ENCODE measurements at regions not wholly inside any gene's neighbourhood (a gene's known extent, or its start where the extent isn't known, plus 50 kb on each side); places are given as distances from the start of the nearest gene placed in this dataset.

GRCh38 chr1:69263921-69264391 is 303.8 kb upstream of the LRRC7 start:
- no peak for DNase-seq

- no peak for DNase-seq
Measured at GRCh38 chr1:69269491-69269890, 298.2 kb upstream of the LRRC7 start.

- no peak for DNase-seq
Measured at GRCh38 chr1:69271587-69272125, 296.1 kb upstream of the LRRC7 start.

DNA sequence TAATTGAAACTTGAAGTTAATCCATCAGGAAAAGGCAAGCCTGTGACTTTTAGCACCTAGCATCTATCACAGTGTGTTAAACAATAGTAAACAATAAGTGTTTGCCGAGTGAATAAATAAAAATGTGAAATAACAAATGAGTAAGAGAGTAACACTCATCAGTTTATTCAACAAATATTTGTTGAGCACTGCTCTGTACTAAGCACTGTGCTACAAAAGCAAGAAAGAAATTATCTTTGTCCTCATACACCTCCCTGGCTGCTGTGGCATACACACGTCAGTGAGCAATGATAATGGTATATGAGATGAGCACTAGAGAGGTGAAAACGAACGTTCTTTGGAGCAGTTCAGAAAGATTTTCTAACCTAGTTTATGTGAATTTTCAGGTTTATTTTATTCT is 295.0 kb upstream of the LRRC7 start:
- DNase-seq: no peak

DNA sequence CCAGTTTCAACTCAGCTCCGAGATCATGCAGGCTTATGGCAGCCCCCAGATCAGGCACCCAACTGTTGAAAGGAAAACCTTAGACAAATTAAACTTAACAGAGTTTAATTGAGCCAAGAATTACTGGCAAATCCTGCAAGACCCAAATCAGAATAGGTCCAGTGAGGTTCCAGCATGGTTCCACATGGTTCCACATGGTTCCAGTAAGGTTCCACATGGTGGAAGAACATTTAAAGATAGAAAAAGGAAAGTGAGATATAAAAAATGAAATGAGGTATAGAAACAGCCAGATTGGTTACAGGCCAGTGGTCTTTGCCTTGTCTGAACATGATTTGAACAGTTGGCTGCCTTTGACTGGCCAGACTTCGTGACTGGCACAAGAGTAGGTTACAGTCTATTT is 288.8 kb upstream of the LRRC7 start:
- DNase-seq: no peak

DNA sequence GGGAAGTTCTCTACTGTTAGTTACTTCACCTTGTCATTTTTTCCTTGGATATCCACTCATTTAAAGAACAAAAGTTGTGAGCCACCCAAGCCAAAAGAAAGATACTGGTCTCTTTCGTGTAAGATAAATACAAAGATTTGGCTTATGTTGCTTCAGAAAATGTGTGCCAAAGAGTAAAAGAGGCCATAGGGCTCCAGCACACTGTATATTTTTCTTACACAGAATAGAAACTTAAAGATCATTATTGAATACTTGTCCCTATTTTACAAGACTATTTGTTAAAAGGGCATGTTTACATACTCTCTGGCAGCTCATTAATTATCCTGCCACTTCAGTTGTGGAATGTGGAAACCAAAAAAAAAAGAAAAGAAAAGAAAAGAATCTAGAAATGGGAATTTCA is 284.2 kb upstream of the LRRC7 start:
- no peak for DNase-seq

- DNase-seq: no peak
Measured at GRCh38 chr1:69284508-69284907, 283.2 kb upstream of the LRRC7 start.

GRCh38 chr1:69288416-69288815 is 279.3 kb upstream of the LRRC7 start:
- no peak for DNase-seq

DNA sequence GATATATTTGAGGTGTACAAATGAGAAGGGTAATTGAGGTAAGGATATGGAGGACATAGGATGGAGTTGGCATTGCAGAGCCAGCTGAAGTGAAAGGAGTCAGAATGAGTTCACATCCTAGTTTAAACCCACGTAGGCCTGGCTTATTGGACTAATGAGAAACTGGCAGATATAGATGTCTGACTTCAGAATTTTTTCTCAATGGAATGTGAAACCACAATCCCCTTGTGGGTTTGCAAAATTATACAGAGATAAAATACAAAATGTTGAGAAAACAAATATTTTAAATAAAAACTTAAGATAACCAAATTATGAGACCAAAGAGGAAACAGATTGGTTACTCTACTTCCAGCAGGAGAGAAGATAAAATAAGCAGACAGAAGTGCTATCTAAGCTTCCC is 277.4 kb upstream of the LRRC7 start:
- DNase-seq: no peak

DNA sequence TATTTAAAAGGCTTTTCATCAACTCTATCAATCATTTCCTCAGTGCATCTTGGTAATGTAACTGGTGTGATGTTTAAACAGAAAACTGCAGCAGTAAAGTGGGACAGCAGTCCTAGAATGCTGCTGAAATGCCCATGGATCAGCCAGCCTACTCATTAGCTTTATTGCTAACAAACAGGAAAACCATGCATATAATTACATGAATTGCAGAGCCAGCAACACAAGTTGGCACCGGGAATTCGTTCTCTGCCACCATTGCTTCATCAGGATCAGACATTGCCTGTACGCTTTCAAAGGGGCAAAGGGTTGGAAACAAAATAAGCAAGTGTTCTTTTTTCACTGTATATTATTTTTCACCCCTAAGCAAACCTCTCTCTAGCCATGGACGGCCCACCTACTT is 276.2 kb upstream of the LRRC7 start:
- DNase-seq: no peak

DNA sequence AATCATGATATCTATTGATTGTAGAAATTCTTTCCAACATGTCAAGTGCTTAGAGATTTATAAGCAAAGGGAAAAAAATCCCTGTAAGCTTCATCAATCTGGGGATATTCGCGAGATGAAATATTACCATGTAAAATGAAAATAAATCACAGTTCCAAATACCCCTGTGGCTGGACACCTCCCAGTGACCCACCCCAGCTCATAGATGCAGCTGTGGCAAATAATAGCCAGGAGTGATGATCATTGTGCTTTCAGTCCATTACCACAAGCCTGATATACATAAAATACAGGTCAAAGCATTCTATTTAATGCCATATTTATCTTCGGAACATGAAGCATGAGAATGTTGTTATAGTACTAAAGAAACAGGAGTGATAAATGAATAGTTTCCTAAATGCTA is 274.9 kb upstream of the LRRC7 start:
- no peak for DNase-seq

DNA sequence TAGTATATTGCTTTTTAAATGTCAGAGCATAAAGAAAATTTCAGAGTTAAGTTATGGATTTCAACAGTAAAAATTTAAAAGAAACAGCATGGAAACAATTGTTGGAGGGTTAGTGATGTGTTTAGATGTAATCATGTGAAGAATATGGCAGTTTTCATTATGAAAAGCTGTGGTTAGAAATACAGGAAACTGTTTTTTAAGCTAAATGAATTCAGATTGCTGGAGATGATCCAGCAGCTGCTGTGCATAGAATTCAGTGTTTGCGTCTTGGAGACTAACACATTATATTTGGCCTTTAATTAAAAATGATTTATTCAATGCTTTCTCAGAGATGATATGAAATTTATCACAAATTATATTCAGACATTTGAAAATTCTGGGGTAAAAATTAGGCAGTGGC is 273.6 kb upstream of the LRRC7 start:
- DNase-seq: peak; percentile 43 to 45

DNA sequence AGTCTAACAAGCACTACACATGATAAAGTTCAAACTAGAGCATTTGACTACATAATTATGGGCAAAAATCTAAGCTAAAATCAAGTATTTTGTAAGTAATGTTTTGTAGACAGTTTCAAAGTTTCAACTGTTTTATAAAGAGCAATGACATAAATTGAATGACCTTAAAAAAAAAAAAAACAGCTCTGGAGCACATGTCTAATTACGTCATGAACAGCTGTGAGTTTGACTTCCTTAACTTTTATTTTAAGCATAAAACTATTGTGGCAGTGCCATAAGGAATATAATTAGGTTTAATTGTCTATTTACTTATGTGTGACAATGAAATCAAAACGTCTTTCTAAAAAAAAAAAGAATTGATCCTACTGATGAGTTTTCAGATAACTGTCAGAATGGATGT is 272.5 kb upstream of the LRRC7 start:
- peak; percentile 1 to 2 for DNase-seq

DNA sequence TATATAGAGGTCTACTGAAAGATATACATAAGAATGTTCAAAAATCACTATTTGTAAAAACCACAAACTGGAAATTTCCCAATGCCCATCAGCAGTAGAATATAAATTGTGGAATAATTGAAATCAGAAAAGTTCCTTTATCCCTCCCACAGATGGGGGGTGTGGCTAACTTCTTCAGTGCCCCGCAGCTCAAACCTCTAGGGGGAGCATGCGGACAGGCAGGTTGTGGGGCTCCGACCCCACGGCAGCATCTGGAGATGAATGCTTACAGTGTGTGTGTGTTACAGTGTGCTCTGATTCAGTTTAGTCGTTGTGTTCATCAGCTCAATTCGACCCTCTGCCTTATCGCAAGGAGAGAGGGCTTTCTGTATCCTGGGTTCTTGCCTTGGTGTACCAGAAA is 262.1 kb upstream of the LRRC7 start:
- DNase-seq: no peak

DNA sequence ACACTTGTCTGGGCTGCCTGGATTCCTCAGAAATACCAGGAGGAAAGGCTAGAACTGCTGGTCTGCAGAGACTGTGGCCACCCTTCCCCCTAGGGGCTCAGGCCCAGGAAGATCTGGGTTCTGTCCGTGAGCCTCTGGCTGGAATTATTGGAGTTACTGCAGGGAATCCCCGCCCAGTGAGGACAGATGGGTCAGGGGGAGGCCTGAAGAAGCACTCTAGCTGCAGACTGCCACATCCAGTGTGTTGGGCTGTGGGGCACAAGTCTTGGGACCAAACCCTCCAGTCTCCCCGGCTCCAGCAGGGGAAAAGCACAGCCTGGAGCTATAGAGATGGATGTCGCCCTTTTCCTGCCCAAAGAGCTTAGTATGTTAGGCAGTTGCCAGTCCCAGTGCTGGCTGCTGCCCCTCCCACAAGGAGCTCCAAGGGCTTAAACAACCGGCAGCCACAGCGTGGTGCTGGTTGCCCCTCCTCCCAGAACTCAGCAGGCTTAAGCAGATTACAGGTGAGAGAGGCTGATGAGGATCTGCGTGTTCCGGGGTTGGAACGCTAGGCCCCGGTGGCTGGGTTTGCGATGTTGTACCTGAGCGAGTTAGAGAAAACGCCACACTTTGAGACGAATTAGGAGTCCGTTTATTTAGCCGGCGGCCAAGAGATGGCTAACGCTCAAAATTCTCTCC is 255.5 kb upstream of the LRRC7 start:
- no peak for DNase-seq

- DNase-seq: no peak
Measured at GRCh38 chr1:69313118-69313517, 254.6 kb upstream of the LRRC7 start.

DNA sequence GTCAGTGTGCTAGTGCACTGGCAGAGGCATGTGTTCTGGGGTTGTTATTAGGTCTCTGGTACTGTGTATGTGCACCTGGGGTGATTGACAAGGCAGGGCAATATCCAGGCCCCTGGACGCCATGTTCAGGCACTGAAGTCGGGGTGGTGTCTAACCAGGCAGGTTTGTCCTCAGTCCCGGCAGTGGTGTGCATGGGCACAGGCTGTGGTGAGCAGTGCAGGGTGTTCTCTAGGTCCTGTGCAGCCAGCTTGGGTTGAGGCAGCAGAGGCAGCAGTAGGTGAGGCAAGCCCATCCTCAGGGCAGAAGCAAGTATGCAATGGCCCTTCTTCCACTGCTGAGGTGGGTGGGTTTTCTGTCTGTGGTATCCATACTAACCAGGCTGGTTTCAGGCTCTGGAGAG is 252.3 kb upstream of the LRRC7 start:
- DNase-seq: no peak

DNA sequence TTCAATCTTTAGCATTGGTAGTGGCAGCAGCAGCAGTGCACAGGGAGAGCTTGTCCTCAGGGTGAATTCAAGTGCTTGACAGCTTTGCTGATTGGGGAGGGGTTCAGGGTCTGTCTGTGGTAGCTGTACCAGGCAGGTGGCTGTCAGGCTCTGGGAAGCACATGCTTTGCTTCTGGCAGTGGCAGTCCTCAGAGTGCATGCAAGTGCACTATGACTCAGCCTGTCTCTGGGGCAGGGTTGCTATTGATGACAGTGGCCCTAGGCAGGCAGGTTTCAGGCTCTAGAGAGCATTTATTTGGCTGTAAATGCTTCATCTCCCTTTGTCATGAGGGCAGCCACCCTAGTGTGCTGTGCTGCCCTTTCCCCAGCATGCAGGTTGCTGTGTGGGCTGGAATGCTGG is 251.9 kb upstream of the LRRC7 start:
- no peak for DNase-seq

- no peak for DNase-seq
Measured at GRCh38 chr1:69319287-69319686, 248.4 kb upstream of the LRRC7 start.

GRCh38 chr1:69320757-69321211 is 246.9 kb upstream of the LRRC7 start:
- no peak for DNase-seq

DNA sequence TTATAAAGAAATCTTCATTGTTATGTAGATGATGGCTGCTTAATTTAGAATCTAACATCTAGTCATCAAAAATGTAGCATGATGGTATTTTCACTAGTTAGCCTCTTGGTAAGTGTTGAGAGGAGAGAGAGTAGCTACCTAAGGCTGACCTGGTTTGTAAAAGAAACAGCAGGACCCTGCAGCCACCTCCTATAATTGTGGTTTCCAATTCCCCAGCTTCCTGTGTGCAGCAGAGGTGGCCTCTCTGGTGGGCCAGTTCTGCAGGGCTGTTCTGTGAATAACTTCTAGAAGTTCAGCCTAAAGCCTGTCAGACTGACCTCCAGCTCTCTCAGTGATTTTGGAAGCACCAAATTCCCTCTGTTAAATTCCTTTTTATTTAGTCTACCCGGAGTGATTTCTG is 246.4 kb upstream of the LRRC7 start:
- no peak for DNase-seq

- DNase-seq: no peak
Measured at GRCh38 chr1:69328186-69328585, 239.5 kb upstream of the LRRC7 start.

- no peak for DNase-seq
Measured at GRCh38 chr1:69363236-69363635, 204.5 kb upstream of the LRRC7 start.

DNA sequence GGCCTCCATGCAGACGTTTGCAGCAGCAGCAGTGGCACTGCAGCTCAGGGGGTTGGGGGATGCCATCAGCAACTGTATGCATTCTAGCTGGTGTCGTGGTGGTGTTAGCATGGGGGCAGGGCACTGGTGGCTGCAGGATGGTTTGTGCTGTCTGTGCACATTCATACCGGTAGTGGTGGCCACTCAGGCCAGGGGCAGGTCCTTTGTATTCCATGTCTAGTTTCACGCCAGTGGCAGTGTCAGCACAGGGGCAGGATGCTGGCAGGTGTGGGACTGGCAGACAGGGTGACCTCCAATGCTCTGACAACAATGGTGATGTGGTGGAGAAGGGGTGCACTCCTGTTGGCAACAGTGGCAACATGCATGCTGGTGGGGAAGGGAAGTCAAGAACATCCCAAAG is 194.2 kb upstream of the LRRC7 start:
- DNase-seq: no peak

DNA sequence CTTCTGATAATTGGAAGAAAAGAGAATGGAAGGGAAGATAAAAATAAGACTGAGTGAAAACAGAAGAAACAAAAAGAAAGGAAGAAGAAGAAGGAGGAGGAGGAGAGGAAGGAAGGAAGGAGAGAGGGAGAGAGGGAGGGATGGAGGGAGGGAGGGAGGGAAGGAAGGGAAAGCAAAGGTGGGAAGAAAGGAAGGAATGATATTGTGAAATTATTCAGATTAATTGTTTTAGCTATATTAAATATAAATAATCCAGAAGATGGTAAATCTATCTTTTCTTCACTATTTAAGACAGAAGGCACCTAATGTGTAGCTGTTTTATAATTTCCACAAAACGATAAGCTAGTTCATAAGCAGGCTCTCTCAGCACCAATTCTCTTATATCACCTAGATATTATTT is 191.3 kb upstream of the LRRC7 start:
- no peak for DNase-seq

All from AML-193 (cell line).